Bronchial epithelial cell (primary cell): ENCODE measurements at regions not wholly inside any gene's neighbourhood (a gene's known extent, or its start where the extent isn't known, plus 50 kb on each side); places are given as distances from the start of the nearest gene placed in this dataset.

Experiments used
- DNase-seq: peaks from one replicate; pipeline ENCODE4 v3.0.0-alpha.2; 2010; ENCODE audit warnings: low read depth
- FAIRE-seq: peaks from 2 replicates; lab custom pipeline; 2011; peaks lifted over from hg19 to GRCh38; lab: Jason Lieb, UNC
- H3K27me3 ChIP-seq: 2 replicates; pipeline ENCODE4 v1.5.1; 2011; ENCODE audit warnings: low read length; ENCODE audit not compliant: control insufficient read depth, insufficient read depth
- H3K36me3 ChIP-seq: 2 replicates; pipeline ENCODE4 v1.5.1; 2011; ENCODE audit warnings: low read length; ENCODE audit not compliant: control insufficient read depth, insufficient read depth
- H3K4me3 ChIP-seq: 2 replicates; pipeline ENCODE4 v1.5.1; 2011; ENCODE audit warnings: mild to moderate bottlenecking, low read depth, low read length, control low read depth
- CTCF ChIP-seq: IDR thresholded peaks from 2 replicates; pipeline ENCODE4 v1.5.1; 2011; ENCODE audit warnings: mild to moderate bottlenecking, moderate library complexity, low read length, control low read depth, inconsistent platforms; ENCODE audit not compliant: insufficient read depth, severe bottlenecking

- no peak for FAIRE-seq
- Histone ChIP-seq H3K36me3 (no peaks in the 10 kb centered on the region), H3K27me3 (no peaks in the 10 kb centered on the region)
Measured at GRCh38 chr2:111642586-111643327, 241.2 kb downstream of the ANAPC1 start.

GRCh38 chr2:111643759-111644158, 240.2 kb downstream of the ANAPC1 start:
- DNase-seq: no peak
- Histone ChIP-seq H3K36me3 (no peaks in the 10 kb centered on the region), H3K4me3 (no peak overlapping the region), H3K27me3 (no peaks in the 10 kb centered on the region)
- no peak for FAIRE-seq
- no peak for TF ChIP-seq CTCF

More at GRCh38 chr2:111642586-111643327, 241.2 kb downstream of the ANAPC1 start:
- DNase-seq: peak; percentile 26
- TF ChIP-seq CTCF: no peak
- H3K4me3 ChIP-seq: no peak overlapping the region

GRCh38 chr2:111647359-111647758, 236.6 kb downstream of the ANAPC1 start:
- DNase-seq: no peak
- FAIRE-seq: no peak
- Histone ChIP-seq H3K36me3 (no peaks in the 10 kb centered on the region), H3K27me3 (no peaks in the 10 kb centered on the region), H3K4me3 (no peak overlapping the region)
- no peak for TF ChIP-seq CTCF

DNA sequence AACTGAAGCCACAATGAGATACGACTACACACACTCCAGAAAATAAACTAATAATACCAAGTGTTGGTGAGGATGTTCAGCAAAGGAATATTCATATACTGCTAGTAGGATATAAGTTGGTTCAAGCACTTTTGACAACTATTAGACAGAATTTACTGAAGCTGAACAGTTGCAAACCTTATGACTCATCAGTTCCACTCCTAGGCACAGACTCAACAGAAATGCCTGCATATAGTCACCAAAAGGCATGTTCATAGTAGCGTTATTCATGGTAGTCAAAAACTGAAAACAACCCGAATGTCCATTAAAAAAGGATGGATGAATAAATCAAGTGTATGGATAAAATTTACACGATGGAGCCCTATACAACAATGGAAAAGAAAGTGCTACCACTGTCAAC, 232.0 kb downstream of the ANAPC1 start:
- no peak for TF ChIP-seq CTCF
- no peaks in the 10 kb centered on the region for H3K27me3 ChIP-seq
- FAIRE-seq (no peak), DNase-seq (peak; percentile 55)
- H3K36me3 ChIP-seq: no peaks in the 10 kb centered on the region
- no peak overlapping the region for H3K4me3 ChIP-seq

- FAIRE-seq: peak; percentile 13
- Histone ChIP-seq H3K36me3 (no peaks in the 10 kb centered on the region), H3K4me3 (no peak overlapping the region), H3K27me3 (no peaks in the 10 kb centered on the region)
- no peak for DNase-seq
- no peak for TF ChIP-seq CTCF
Measured at GRCh38 chr2:111652681-111653080, 231.3 kb downstream of the ANAPC1 start.
